Pons (tissue), 1 donor: ENCODE measurements at regions not wholly inside any gene's neighbourhood (a gene's known extent, or its start where the extent isn't known, plus 50 kb on each side); places are given as distances from the start of the nearest gene placed in this dataset.

Source experiments
- DNase-seq: peaks from one replicate; pipeline ENCODE4 v3.0.0-alpha.2; 2016; ENCODE audit warnings: low spot score

DNA sequence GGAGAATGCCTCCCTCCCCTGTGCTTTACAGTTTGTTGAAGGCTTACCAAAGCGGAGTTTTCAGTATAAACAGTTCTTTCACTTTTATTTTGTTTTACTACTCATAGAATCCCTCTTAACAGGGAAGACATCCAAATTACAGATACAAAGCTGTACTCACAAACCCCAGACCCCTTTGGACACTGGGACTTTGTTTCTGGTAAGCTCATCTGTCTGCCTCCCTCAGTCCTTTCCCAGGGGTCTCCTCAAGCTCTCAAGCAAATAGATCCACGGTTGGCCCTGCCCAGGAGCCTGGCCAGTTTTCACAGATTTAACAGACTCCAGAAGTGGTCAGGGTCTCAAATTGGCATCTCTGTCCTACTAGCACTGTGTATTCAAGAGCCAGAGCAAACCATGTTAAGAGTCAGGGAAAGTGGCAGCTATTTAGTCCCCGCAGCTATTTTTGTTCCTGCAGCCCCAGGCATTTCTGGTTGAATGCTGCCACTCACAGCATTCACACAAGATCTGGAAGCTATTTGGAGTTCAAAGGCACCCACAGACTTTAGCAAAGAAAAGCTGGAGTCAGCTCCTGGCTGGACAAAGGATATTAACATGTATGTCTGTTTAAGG, 54.2 kb downstream of the TMEM100 start:
- DNase-seq, result peak; percentile 14

DNA sequence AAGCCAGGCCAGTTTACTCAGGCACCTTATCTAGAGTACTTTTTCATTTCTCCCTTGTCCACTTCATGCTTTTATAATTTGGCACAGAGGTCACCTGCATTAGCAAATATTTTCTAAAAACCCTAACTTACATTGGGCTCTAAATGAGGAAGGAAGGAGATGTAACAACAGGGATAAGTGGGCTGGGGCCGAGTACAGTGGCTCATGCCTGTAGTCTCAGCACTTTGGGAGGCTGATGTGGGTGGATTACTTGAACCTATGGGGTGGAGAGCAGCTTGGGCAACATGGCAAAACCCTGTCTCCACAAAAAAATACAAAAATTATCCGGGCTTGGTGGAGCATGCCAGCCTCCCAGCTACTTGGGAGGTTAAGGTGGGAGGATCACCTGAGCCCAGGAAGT, 55.9 kb downstream of the TMEM100 start:
- no peak for DNase-seq

DNA sequence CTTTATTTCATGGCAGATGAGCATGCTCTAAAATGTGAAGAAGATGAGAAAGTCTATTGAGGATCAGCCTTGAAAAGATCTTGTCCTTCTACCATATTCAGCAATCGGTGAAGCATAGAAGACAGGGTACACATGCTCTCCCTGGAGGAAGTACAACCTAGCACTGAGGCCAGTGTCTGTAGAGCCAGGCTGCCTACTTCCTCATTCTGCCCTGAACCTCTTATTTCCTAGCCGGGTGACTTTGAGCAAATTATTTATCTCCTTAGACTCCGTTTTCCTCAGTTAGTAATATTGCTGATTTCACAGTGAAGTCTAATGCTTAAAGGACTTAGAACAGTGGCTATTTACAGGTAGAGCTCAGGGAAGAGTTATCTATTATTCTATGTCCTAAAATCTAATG, 58.4 kb downstream of the TMEM100 start:
- DNase-seq, result peak; percentile 28

DNA sequence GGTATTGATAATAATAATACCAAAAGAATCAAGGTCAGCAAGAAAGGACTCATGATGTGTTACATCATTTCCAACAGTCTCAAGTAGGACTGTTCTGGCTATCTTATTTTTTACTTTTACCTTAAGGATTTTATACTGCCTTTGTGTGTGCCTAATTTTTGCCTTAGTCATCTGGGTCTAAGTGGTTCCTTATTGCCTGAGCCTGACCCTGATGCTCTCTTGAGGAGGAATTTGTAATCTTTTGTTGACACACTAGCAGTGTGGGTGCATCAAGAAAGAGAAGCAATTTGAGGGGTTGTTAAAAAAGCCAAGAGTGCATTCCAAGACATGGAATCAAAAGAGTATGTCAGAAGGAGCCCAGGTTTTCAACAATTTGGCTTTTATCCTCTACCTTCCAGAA, 59.3 kb downstream of the TMEM100 start:
- no peak for DNase-seq

DNA sequence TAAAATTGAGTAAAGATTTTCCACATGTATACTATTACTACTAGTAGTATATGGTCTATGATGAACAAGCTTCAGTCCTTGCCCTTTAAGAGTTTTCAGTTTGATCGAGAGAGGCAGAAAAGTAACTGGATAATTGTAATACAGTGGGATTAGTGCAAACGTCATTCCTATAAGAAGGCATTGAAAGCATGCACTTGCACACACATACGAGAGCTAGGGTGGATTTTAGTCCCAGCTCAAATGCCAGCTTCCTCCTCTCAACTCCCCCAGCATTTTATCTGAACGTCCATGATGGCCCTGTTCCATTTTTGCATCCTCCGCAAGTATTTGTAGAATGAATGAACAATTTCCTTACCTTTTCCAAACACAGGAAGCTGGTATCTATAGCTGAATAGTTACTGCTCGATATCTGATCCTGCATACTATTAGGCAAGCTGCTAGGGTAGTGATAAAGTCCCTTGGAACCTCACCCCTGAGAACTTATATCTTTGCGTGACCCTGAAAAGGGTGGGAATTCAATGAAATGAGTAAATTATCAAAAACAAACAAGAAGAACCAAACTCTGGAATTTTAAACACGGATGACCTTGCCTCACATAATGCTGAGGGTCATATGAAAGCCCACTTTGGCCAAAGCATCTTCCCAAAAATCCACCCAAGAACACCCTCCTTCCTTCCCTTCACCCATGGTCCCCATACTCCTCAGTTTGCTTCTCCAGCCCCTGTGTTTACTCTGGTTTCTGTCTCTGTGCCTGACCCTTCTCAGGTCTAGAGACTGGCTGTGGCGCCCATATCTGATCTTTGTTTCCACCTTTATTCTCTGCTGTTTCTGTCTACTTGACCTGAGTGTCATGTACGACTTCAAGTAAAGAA, 60.5 kb downstream of the TMEM100 start:
- no peak for DNase-seq

DNA sequence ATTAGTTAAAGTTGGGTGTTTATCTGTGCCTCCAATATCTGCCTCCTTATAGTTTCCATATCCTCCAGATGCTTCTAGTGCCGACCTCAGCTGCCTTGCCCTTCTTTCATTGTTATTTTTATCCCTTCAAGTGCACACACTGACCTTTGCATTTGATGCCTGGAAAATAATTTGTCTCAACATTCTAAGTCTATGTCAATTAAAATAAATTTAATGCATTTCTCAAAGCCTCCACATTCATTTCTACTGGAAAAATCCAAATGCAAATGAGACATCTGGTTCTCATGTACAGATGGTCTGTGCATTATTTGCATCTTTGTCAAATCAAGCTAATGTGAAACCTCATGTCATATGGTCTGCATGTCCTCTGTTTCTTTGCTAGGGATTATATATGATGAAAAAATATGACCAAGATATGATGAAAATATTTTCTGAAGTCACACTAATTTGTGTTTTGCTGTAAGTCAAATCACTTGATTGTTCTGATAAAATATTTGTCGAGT, 61.4 kb downstream of the TMEM100 start:
- no peak for DNase-seq

DNA sequence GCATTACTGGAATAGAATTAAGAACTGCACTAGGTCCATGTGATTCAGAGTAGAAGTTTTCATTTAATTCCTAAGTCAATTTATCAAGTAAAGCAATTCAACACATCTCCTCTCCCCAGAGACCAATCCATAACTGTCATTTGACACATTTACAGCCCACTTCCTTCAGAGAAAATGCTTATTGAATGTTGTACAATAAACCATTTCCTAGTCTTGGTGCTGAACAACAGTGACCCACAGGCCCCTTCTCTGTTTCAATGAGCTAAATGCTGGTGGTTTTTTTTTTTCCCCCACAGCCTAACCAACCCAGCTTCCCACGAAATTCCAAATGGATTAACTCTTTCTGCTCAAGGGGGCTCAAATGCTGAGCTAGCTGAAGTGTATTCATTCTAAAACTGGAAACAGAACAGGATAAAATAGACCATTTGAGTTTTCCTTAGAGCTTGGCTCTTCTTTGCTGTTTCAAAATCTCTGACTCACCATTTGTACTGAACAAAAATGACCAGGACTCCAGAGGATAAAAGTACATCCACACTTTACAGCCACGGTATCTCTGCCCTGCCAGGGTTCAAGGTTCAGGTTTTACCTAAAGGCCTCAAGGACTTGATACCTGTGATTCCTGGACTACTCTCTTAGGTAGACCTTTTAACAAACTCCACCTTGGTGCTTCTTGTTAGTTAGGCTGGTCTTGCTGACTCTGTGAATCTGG, 62.3 kb downstream of the TMEM100 start:
- no peak for DNase-seq

DNA sequence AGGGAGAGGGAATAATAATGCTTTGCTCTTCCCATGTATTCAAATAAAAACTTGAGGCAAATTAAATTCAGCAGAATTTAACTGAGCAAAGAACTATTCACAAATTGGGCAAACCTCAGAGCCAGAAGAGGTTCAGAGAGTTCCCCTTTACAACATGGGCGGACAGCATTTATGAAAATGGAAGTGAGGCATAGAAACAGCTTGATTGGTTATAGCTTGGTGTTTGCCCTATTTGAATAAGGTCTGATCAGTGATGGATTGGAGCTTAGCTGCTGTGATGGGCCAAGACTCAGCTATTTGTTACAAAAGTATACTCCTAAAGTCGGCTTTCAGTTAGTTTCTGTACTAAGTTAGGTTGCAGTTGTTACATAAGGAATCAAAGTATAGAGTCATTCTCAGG, 63.0 kb downstream of the TMEM100 start:
- DNase-seq, result no peak

DNA sequence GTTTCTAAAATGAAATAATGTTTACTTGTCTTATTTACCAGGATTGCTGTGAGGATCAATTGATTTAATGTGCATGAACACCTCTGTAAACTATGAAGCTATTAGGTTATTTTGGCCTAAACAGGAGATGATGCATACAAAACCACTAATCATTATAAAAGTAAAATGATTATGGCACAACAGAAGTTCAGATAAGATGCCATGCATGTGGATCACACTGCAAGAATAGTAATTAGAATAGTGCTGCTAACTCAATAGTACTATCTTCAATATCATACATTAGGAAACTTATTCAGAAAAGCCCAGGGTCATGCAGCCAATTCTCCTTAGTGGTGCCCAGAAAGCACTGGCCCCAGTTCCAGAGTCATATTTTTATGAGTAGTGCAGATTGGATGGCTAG, 66.9 kb downstream of the TMEM100 start:
- no peak for DNase-seq

DNA sequence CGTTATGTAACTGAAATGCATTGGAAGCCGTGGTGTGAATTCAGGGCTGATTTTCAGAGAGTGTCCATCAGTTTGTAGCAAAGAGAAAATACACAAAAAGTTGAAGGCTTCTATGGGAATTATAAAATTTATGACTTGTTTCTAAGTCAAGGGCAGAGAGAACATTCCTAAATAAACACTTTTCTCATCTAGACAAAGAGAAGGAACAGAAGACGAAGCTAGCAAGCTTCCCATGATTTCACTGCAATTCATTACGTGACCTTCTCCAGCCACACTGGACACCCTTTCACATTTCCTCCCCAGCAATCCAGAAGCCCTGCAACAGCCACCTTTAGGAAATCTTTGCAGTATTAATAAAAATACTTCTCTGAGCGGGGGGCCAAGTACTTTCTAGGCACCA, 67.8 kb downstream of the TMEM100 start:
- no peak for DNase-seq

DNA sequence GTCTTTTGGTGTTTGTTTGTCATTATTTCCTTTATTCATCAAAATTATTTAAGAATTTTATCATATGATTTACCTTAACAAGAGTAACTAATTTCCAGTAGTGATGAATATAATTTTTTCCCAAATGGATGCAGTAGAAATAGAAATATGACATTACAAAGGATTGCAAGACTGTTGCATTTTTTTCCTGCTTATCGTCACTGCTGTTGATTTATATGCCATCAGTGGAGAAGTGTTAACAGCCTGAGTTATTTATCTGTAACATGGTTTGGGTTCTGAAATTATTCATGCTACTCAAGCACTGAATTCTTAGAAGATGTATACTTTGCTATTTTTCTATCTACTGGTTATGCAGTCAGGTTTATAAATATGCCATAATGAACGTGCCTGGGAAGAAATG, 68.6 kb downstream of the TMEM100 start:
- DNase-seq, result no peak

DNA sequence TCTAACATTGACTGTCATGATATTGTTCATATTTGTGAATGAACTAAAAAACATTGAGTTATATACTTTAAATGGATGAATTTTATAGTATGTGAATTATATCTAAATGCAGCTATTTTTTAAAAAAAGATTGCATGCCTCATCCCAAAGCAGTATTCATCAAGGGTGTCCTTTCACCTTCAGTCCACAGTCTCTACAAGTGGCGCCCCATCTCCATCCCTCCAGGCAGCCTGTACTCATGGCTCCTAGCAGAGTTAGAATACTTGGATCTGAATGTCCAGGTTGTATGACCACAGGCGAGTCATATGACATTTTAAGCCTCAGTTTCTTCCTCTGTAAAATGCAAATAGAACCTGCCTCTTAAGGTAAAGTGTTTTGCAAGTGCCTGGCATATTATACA, 69.8 kb downstream of the TMEM100 start:
- DNase-seq, result no peak

DNA sequence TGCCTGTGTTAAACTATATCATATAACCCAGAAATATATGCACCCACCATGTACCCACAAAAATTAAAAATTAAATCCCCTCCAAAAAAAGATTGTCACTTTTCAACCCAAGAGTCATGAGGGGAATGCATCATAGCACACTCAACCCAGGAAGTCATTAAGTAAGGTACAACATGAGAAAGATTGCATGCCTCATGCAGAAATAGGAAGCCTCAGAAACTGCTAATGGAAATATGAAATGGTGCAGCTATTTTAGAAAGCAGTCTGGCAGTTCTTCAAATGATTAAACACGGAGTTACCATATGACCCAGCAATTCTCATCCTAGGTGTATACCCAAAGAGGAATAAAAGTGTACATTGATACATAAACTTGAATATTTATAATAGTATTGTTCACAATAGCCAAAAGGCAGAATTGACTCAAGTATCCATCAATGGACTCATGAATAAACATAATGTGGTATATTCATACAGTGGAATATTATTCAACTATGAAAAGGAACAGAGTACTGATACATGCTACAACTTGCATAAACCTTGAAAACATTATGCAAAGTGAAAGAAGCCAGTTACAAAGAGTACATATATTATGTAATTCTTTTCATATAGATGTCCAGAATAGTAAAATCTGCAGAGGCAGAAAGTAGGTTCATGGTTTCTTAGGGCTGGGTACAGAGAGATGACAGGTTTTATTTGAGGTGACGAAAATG, 70.4 kb downstream of the TMEM100 start:
- no peak for DNase-seq

DNA sequence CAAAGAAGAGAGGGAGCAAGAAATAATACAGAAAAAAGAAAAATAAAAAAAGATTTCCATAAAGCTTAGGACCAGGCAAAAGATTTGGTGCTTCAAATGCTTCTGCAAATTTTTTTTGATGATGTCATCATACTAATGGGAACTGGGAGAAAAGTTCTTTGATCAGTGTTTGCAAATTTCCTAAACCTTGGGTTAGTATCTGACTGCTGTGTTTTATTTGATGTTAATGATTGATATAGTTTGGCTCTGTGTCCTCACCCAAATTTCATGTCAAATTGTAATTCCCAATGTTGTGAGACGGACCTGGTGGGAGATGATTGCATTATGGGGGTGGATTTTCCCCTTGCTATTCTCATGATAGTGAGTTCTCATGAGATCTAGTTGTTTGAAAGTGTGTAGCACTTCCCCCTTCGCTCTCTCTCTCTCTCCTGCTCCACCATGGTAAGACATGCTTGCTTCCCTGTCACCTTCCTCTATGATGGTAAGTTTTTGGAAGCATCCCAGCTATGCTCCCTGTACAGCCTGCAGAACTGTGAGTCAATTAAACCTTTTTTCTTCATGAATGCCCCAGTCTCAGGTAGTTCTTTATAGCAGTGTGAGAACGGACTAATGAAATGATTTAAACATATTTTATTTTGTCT, 72.6 kb downstream of the TMEM100 start:
- no peak for DNase-seq

DNA sequence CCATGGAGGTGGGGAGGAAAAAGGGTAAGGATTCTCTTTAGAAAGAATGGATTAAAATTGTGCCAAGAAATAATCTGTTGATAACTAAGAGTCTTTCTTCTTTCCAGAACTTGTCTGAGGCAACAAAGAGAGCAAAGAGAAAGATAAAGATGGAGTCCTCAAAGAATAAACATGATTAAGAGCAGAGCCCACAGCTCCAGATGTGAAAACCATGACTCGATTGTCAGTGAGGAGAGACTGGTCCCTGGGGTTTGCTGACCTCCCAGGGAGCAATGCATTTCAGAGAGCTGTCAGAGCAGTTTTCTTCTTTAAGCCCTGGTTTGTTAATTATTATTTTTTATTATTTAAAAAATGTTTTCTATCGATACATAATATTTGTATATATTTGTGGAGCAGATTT, 74.6 kb downstream of the TMEM100 start:
- DNase-seq, result no peak

DNA sequence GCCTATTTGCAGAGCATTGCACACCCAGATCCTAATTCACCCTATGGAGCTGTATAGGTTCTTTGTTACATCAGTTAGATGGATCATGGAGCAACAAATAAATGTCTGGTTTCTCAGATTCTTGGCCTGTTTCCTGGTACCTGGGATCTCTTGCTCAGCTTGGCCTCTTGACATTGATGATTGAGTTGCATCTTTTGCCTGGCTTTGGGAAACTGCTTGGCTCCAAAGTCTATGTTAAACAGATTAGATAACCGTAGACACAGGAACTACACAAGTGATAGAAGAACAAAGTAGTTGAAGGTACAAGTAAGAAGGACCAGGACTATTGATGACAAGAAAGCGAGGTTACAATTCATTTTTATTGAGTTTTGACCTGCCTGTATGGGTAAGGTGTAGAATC, 77.3 kb downstream of the TMEM100 start:
- no peak for DNase-seq

DNA sequence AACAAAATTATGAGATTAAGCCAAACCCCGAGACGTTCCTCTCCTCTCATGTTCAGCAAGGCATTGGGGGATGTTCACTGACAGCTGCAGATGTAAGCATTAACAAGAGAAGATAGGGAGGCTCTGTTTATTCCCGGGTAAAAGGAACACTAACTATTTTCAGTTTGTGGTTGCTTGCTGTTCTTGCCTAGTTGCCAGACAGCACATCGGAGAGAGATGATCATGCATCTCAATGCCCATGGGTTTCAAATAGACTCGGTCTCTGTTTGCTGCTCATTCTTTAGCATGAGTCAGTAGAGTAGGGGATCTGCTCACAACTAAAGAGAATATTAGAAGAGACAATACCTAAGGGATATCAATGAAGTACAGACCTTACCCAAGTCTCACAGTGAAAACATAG, 78.3 kb downstream of the TMEM100 start:
- no peak for DNase-seq

DNA sequence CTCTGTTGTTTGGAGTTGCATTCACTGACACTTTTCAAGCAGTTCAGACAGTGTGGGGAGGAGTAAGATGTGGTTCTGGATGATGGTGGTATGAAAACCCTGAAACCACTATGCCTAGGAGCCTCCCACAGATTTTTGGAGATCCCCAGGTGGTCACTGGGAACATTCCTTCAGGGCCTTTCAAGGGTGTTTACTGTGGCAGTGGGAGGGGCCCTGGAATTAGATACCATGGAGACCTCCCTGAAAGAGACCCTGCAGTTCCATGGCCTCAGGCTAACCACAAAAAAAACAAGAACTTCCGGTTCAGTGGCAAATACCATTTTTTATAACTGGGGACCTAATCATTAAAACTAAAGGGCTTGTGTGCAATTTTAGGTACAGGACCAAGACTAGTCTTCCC, 79.9 kb downstream of the TMEM100 start:
- DNase-seq, result no peak

DNA sequence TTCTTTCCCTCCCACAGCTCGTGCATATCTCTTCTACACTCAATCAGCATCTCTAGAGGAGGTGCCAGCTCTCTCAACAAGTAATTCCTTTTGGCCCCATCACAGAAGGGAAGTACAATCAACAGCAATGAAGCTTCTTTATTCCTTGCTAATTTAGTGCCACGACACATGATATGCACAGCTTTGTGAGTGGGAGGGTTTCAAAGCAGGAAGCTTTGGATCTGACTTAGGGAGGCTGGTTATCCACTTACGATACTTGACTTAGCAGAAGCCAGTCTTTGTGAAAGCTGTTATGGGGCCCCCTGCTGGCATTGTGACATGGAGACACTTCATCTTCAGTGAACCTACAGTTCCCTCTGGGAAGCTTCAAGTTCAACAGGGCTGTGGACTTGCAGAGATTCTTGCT, 81.0 kb downstream of the TMEM100 start:
- peak; percentile 61 for DNase-seq

DNA sequence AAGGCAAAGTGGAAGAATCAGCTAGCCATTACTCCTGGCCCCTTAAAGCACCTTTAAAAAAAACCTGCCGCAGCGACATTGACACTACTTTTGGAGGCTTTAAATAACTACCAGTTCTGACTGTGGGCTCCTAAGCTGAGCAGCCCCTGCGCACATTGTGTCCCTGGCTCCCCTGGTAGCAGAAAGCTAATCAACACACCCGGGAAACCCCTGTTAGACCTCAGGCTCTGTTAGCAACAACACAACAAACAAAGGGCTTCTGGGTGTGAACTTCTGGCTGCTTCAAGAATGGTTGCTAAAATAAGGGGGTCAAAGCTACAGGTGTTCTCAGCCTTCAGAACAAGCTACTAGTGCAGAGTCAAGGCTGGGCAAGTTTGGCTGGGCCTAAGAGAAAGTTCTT, 83.6 kb downstream of the TMEM100 start:
- DNase-seq, result no peak

DNA sequence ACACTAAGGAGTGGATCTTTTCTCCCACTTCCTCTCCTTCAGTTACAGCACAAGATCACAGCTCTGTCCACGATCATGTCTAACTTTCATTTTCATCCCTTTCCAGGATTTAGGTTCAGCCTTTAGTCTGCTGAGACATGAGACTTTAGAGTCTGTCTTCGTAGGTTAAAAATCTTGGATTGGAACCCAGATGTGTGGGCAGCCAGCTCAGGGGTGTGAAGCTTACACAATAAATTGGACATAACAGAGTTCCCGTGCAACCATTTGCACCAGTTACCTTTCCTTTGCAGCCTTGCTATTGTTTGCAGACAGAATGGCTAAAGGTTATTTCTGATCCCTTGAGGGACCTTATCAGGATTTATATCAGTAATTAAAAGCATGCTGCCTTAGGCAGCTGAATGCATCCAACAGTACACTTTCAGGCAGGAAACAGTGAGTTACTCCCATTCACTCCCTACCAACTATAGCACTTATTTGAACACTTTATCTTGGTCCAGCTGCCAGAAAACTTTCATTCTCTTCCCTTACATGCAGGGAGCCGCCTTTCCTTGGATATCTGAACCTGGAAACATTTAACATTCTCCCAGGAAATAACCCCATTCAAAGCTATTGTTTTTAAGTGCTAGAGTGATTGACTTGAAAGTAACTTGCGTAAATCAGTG, 87.3 kb downstream of the TMEM100 start:
- DNase-seq, result no peak
